ENCODE measurements at regions not wholly inside any gene's neighbourhood (a gene's known extent, or its start where the extent isn't known, plus 50 kb on each side); places are given as distances from the start of the nearest gene placed in this dataset.

DNA sequence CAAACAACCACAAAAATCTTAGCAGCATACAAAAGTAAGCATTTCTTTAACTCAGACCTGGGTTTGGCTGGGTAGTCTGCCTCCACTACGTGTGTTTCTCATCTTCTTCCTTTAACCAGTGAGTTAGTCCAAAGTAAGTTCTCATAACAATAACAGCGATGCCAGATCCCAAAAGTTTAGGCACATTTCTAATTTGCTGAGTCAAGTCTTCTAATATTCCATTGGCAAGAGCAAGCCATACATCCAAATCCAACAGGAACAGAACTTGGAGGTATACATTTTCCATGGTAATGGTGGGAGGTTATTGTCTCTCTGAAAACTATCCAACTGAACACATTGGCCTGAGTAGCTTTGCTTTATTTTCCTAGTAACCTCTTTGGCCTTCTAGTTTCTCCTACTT, 115.7 kb upstream of the CNTNAP2 start:
- TF ChIP-seq, protein P1, sequence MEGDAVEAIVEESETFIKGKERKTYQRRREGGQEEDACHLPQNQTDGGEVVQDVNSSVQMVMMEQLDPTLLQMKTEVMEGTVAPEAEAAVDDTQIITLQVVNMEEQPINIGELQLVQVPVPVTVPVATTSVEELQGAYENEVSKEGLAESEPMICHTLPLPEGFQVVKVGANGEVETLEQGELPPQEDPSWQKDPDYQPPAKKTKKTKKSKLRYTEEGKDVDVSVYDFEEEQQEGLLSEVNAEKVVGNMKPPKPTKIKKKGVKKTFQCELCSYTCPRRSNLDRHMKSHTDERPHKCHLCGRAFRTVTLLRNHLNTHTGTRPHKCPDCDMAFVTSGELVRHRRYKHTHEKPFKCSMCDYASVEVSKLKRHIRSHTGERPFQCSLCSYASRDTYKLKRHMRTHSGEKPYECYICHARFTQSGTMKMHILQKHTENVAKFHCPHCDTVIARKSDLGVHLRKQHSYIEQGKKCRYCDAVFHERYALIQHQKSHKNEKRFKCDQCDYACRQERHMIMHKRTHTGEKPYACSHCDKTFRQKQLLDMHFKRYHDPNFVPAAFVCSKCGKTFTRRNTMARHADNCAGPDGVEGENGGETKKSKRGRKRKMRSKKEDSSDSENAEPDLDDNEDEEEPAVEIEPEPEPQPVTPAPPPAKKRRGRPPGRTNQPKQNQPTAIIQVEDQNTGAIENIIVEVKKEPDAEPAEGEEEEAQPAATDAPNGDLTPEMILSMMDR (IDR thresholded peaks at IDR 0.05) = no peak
- no peak for TF ChIP-seq POLR2A (IDR thresholded peaks at IDR 0.05)

All from Peyer's patch (tissue), 4 donors.